ENCODE measurements at regions not wholly inside any gene's neighbourhood (a gene's known extent, or its start where the extent isn't known, plus 50 kb on each side); places are given as distances from the start of the nearest gene placed in this dataset.

DNA sequence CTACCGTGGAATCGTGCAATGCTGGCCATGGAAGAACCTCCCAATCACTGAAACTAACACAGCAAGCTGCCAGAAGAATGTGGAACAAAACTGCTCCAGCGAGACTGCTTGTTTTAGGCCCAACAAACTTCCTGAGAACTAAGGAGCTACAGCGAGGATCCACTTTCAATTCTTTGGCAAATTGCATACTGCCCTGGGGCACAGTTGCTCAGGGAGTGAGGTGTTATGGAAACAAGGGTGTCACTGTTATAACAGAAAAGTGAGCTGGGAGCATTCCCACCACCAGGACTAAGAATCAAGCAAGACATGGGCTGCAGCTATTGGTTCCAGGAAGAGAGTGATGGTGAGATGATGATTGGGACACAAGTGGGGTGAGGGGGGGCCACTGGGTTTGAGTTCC is 1606.1 kb upstream of the FLRT2 start:
- H3K4me3 ChIP-seq (ENCODE audit: control insufficient read depth, low read depth, low read length): no peak overlapping the region
- DNase-seq (ENCODE audit: low read depth): no peak
- TF ChIP-seq, protein P1, sequence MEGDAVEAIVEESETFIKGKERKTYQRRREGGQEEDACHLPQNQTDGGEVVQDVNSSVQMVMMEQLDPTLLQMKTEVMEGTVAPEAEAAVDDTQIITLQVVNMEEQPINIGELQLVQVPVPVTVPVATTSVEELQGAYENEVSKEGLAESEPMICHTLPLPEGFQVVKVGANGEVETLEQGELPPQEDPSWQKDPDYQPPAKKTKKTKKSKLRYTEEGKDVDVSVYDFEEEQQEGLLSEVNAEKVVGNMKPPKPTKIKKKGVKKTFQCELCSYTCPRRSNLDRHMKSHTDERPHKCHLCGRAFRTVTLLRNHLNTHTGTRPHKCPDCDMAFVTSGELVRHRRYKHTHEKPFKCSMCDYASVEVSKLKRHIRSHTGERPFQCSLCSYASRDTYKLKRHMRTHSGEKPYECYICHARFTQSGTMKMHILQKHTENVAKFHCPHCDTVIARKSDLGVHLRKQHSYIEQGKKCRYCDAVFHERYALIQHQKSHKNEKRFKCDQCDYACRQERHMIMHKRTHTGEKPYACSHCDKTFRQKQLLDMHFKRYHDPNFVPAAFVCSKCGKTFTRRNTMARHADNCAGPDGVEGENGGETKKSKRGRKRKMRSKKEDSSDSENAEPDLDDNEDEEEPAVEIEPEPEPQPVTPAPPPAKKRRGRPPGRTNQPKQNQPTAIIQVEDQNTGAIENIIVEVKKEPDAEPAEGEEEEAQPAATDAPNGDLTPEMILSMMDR (IDR thresholded peaks at IDR 0.05; ENCODE audit: control insufficient read depth, insufficient read depth, low read depth, low read length, missing control alignments): no peak

DNA sequence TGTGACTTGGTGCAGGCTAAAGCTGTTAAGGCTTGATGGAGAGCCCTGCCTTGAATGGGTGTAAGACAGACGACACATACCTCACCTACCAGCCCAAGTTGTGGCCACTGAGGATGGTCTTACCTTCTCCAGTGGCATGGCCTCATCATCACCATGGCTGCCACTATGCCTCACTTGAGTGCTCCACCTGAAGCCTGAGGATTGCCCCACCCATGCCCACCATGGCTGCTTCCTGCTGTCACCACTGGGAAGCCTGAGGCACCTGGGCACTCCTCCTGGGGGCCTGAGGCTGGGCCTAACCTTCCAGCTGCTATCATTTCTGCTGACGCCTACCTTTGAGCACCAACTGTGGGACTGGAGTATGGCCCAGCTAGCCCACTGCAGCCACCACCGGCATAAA is 1605.7 kb upstream of the FLRT2 start:
- DNase-seq (ENCODE audit: low read depth): no peak
- no peak overlapping the region for H3K4me3 ChIP-seq (ENCODE audit: control insufficient read depth, low read depth, low read length)
- TF ChIP-seq, protein P1 (IDR thresholded peaks at IDR 0.05; ENCODE audit: control insufficient read depth, insufficient read depth, low read depth, low read length, missing control alignments): no peak

DNA sequence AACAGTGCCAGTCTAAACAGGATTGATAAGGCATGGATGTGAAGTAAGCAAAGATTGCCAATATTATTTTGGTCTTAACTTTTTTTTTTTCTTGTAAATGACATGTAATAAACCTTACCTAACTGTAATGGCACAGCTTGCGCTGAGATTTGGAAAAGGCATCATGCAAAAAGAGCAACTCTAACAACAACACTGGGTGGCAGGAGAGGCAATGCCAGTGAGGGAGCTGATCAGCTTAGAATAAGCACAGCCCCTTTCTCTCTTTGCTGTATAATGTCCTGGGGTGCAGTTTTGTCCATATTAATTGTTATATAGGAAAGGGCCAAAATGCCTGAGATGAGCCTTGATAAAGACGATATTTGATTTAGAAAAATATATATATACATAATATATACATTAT is 1589.7 kb upstream of the FLRT2 start:
- no peak for DNase-seq (ENCODE audit: low read depth)
- TF ChIP-seq, protein P1 (IDR thresholded peaks at IDR 0.05; ENCODE audit: control insufficient read depth, insufficient read depth, low read depth, low read length, missing control alignments): no peak
- H3K4me3 ChIP-seq (ENCODE audit: control insufficient read depth, low read depth, low read length): no peak overlapping the region

DNA sequence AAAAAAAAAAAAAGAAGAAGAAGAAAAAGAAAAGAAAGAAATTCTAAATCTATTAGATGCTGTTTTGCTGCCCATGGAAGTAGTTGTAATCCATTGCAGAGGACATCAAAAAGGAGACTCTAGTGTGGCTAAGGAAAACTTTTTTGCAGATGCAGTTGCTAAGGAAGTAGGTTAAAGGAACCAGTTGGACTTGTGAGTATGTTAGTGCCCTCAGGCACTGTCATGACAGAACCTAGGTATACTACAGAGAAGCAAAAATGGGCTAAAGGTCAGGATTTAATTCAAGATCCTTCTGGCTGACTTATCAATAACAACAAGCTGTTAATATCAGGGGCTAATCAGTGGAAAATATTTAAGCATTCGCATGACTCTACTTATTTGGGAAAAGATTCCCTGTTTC is 1571.6 kb upstream of the FLRT2 start:
- TF ChIP-seq, protein P1 (IDR thresholded peaks at IDR 0.05; ENCODE audit: control insufficient read depth, insufficient read depth, low read depth, low read length, missing control alignments): no peak
- no peak overlapping the region for H3K4me3 ChIP-seq (ENCODE audit: control insufficient read depth, low read depth, low read length)
- DNase-seq (ENCODE audit: low read depth): no peak

DNA sequence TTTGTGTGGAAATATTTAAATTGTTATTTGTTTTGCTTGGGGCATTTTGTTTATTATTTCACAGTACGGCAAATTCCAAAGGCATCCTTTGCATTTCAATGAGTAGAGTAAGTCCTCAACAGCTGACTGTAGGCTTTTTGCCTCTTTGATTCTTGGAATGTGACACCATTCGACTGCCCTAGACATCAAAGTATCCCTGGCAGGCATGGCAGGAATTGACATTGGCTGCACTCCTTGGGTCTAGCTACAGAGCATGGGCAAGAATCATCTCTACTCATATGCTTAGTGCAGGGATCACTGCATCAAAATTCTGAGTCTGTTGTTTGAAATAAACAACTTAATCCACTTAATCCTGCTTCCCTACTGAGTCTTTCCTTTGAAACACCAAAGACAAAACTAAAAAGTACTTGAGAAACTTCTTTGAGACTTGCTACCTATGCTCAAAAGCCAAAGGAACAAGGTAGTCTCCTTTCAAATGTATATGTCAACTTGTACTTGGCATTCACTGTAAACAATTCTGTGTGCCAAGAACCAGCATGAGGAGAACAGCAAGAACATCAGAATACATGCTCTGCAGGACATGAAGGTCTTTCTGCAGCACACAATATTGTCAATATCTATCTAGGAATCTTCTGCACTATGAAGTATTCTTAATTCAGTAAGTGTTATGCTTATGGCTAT is 1569.0 kb upstream of the FLRT2 start:
- DNase-seq (ENCODE audit: low read depth): no peak
- no peak overlapping the region for H3K4me3 ChIP-seq (ENCODE audit: control insufficient read depth, low read depth, low read length)
- TF ChIP-seq, protein P1 (IDR thresholded peaks at IDR 0.05; ENCODE audit: control insufficient read depth, insufficient read depth, low read depth, low read length, missing control alignments): no peak

DNA sequence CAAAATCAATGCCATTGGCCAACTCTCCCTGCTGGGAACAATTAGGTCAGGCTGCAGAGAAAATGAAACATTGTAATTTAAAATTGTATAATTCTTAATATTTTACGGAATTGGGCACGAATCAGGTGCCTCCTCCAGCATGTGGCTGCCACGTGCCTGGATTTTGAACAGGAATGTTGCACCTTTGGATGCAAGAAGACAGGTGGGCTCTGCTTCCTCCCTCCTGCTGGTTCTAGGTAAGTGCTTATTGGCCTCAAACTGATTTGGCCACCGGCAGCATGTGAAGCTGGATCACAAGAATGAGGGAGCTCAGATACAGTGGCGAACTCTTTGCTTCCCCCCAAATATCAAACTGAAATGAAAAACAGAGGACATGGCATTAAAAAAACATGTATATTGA is 1559.9 kb upstream of the FLRT2 start:
- TF ChIP-seq, protein P1 (IDR thresholded peaks at IDR 0.05; ENCODE audit: control insufficient read depth, insufficient read depth, low read depth, low read length, missing control alignments): no peak
- H3K4me3 ChIP-seq (ENCODE audit: control insufficient read depth, low read depth, low read length): no peak overlapping the region
- DNase-seq (ENCODE audit: low read depth): no peak
